Testis (tissue), 2 donors: ENCODE measurements at regions not wholly inside any gene's neighbourhood (a gene's known extent, or its start where the extent isn't known, plus 50 kb on each side); places are given as distances from the start of the nearest gene placed in this dataset.

Experiments used
- CTCF ChIP-seq, 3 experiments: fragments of 450-650 bp in 2 of 3; fragments of 200-600 bp in 1 of 3; sonication (generic) in 1 of 3; IDR thresholded peaks; one replicate each; pipeline ENCODE4 v1.5.1; 2016 to 2019; ENCODE audit warnings: antibody characterized with exemption in 3 of 3, mild to moderate bottlenecking in 2 of 3, moderate library complexity in 1 of 3
- POLR2A ChIP-seq: fragments of 450-650 bp; IDR thresholded peaks from one replicate; pipeline ENCODE4 v1.6.1; 2017; ENCODE audit warnings: antibody characterized with exemption, mild to moderate bottlenecking, moderate library complexity

DNA sequence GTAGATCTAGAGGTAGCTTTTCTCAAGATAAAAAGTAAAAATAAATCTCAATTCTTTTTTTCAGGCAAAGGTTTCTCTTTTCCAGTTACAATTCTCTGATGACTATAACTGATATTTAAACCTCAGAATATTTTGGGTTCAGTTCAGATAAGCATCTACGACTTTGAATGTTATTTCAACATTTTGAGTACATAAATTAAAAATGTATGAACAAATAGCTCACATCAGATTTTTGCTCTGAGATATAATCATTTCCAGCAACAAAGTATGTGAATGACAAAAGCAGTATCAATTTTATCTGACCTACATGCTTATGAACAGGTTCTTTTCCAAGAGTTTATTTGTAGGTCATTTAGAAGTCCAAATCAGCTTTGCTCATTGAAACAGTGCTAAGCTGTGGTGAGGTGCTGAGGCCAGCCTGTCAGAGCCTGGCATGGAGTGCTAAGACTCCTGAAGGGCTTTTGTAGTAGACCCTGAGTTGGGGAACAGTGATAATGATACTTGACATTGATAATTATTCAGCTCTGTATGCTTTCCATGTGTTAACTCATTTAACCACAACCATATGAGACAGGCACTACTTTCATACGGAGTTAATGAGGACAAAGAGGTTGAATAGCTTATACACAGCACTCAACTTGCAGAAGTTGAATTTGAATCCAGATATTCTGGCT, 205.0 kb upstream of the DCN start:
- TF ChIP-seq CTCF (IDR thresholded peaks at IDR 0.05): no peak
- no peak for TF ChIP-seq POLR2A
